ENCODE measurements at regions not wholly inside any gene's neighbourhood (a gene's known extent, or its start where the extent isn't known, plus 50 kb on each side); places are given as distances from the start of the nearest gene placed in this dataset.
A peak's percentile ranks its signal among the peaks of the same experiment; 100 is the strongest.

DNA sequence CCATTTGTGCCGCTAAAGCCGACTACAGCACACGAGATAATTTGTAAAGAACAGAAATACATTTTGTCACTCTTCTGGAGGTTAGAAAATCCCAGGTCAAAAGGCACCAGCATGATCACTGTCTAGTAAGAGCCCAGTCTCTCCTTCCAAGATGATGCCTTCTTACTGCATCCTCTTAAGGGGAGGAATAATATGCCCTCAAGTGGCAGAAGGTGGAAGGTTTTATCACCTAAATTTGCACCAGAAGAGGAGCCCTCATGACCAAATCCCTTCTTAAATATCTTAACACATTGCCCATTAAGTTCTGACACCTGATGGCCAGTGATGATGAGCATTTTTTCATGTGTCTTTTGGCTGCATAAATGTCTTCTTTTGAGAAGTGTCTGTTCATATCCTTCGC is 326.7 kb upstream of the RGS18 start:
- peak in 1 of 3 experiments; percentile 7 for DNase-seq

DNA sequence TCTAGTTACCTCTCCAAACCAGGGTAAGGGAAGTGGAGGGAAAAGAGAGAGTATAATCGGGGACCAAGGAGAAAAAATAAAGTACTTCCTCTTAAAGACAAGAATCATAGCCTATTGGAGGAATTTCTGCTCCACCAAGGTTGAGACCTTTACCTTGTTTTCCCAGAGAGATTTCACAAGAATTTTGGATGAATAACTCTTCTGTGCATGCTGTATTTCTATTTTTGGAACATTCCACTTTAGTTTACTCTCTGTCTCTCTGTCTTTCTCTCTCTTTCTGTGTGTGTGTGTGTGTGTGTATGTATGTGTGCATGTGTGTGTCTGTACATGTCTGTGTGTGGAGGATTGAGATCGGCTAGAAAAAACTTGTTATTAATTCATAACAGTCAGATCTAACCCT is 318.4 kb upstream of the RGS18 start:
- DNase-seq, result no peak

DNA sequence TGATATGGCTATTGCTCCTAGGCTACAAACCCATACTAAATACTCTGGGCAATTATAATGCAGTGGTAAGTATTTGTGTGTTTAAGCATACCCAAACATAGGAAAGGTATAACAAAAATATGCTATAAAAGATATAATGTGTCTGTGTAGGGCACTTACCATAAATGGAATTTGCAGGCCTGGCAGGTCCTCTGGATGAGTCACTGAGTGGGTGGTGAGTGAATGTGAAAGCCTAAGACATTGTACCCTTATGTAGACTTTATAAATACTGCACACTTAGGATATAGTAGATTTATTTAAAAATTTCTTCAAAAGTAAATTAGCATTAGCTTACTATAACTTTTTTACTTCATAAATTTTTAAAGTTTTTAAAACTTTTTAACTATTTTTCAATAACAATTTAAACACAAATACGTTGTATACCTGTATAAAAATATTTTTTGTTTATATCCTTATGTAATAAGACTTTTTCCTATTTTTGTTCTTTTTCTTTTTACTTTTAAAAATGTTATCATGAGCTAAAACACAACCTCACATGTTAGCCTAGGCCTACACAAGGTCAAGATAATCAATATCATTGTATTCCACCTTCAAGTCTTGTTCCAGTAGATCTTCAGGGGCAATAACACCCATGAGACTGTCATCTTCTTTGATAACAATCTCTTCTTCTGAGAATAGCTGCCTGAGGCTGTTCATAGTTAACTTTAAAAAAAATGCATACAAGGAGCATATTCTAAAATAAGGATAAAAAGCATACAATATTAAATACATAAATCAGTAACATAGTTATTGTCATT is 306.3 kb upstream of the RGS18 start:
- DNase-seq, result no peak

DNA sequence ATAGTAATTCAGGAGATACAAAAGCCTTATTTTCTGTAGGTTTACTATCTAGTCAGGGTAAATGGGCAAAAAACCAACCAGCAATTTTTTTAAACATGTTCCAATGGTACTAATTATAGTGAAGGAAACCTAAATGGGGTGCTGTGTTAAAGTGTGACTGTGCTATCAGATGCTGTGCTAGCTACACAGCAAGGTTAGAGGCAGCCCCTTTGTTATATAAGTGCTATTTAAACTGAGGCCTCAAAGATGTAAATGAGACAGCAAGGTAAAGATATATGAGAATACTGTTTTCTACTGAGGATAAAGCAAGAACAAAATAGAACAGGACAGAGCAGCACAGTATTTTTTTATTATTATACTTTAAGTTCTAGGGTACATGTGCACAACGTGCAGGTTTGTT is 305.4 kb upstream of the RGS18 start:
- DNase-seq, result no peak

DNA sequence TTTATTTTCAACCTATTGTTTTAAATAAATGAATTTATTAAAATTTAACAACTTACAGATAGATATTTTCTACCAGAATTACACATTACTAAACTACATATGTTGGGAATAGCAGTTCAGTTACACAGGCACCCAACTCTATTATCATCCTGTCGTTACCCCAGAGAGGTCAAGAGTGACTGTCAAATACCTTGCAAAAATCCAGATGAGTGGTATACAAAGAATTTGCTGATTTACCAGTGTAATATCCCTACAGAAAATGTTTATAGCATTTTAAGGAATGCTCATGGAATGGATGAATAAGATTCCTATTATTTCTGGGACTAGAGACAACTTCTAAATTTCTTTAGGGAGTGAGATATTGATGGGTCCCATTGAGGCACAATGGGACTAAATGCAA is 300.7 kb upstream of the RGS18 start:
- DNase-seq, result no peak

DNA sequence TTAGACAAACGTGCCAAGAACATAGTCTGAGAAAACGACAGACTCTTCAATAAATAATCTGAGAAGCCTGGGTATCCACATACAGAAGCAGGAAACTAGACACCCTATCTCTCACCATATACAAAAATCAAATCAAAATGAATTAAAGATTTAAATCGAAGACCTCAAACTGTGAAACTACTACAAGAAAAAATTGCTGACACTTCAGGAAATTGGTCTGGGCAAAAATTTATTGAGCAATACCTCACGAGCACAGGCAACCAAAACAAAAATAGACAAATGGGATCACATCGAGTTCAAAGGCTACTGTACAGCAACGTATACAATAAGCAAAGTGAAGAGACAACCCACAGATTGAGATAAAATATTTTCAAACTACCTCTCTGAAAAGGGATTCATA is 292.8 kb upstream of the RGS18 start:
- no peak for DNase-seq

DNA sequence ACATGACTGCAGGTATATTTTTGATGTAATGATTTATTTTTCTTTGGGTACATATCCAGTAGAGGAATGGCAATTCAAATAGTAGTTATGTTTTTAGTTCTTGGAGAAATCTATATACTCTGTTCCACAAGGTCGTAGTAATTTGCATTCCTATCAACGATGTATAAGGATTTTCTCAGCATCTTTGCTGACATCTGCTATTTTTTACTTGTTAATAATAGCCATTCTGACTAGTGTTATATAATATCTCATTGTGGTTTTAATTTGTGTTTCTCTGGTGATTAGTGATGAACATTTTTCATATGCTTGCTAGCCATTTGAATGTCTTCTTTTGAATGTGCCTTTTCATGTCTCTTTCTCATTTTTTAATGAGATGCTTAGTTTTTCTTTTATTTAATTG is 292.1 kb upstream of the RGS18 start:
- no peak for DNase-seq

DNA sequence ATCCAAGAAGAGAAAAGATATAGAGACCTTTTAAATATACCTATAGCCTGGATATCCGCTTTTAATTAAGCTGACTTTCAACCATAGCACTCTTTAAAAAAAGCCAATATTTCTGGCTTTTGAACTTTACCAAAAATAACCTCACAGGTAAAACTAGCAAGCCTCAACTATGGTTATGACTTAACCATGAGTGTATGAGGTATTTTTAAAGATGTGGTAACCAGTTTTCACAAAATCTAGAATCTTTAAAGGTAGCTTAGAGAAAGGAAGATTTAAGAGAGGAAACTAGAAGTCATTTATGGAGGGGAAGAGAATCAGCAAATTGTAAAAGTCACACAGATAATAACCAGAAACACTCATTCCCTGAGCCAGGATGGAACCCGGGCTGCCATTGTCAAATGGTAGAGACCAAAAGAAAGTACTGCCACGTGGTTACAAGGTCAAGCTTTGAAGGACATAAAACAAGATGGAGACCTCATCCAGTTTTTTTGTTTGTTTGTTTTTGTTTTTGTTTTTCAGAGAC is 288.4 kb upstream of the RGS18 start:
- DNase-seq, result no peak

DNA sequence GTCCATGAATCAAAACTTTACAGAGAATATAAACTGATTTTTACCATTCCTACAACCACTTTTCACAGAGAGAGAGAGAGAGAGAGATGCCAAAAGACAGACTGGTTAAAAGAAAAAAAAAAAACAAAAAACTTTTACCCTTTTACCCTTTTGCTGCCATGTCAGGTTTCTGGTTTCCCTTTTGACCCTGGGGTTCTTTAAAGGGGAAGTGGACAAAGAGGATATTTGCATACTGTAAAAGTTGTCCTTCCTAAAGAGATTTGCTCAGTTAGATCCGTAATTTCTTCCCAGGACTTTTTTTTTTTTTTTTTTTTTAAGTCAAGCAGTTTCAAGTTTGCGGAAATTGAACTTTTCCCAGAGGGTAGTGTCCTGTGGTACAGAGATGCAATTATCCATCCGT is 287.8 kb upstream of the RGS18 start:
- DNase-seq, result no peak

DNA sequence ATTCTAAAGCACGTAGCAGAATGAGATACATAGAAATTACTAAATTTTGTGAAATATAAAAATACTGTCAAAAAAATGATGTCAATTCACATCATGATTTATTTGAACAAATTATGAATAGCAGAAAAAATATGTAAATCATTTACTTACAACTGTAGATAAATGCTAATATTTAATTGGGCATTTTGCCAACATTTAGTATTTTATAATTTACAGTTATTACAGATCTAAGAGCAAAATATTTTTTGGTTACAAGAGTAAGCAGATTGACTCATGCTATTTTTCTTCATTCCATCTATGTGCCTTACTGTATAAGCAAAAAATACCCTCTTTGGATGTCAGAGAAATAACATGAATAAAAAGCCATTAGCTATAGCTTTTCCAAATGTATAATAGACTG is 282.3 kb upstream of the RGS18 start:
- DNase-seq, result no peak

DNA sequence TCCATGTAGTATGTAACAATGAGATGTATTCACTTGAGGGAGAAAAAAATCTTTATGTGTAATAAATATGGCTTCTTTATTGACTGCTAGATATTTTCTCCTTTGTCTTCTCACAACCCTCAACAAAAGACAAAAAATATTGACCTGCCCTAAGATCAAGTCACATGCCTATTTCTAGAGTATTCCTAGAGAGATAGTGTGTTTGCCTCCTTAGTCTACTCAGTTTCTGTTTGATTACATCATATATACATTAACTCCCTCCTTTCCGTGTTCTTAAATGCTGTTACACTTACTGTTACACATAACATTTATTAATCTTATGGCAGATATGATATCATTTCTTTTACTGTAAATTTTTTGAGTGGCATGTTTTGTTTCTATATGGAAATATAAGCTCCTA is 281.6 kb upstream of the RGS18 start:
- DNase-seq, result peak in 1 of 3 experiments; percentile 77

DNA sequence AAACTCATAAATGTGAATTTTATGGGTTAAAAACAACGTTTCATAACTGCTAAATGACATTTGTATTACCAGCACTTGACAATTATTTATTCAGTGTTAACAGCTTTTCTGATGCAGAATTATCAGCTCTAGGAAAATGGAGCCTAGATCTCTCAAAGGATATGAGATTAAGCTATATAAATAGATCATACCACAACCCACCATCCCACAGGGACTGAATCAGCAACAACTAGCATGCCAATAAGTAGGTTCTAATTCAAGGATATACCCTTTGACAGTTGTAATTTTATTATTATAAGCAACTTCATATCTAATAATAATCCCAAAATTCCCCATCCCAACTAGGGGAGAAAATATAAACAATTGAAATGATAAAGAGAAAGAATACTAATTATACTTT is 275.4 kb upstream of the RGS18 start:
- DNase-seq, result no peak

DNA sequence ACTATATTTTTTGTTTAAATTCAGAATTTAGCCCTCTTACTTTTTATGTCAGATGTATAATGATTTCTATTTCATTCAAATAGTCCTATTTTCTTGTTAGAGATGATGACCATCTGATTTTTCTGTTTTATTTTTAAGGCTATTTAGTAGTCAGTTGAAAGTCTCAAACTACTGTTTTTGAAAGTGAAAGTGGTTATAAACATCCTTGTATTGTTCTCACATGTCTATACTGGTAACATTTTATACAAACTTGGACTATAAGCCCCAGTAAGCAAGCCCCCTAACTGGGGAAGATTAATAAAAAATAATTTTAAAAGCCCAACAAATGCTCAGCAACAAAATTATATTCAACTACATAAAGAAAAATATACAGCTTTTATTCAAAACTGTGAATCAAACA is 271.3 kb upstream of the RGS18 start:
- DNase-seq, result no peak

DNA sequence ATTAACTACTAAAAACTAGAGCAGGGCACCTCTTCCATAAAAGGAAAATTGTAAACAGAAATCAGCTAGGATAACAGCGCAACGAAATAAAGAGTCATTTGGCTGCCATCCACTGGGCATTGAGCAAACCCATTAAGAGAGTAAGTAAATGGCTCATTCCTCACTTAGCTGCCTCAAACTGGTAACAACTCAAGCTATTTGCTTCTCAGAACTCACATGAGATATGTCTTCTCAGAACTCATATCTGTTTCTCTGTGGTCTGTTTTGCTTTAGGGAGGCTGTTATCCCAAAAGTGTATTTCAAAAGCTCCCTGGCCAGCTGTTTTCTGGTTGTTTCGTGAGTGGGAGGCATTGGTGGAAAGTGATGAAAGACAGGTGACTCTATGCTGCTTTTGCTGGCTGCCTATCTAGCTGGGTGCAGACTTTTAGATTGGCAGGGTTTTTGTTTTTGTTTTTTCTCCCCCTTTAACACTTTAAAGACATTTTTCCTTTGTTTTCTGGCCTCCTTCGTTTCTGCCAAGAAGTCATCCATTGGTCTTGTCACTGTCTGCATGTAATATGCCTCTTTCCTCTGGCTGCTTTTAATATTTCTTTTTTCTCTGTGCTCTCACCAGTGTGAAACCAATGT is 269.2 kb upstream of the RGS18 start:
- peak in 1 of 3 experiments; percentile 29 for DNase-seq

DNA sequence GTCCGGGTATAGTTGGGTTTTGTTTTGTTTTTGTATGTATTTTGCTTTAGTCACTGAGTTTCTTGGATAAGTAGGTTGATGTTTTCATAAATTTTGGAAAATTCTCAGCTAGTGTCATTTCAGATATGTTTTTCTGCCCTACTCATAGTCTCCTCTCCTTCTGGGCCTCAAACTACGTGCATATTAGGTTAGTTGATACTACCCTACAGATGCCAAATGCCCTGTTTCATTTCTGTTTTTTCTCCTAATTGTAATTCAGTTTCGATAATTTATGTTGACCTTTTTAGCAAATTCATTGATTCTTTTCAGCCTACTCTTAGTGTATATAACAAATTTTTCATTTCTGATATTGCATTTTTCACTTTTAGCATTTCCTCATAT is 268.6 kb upstream of the RGS18 start:
- no peak for DNase-seq

DNA sequence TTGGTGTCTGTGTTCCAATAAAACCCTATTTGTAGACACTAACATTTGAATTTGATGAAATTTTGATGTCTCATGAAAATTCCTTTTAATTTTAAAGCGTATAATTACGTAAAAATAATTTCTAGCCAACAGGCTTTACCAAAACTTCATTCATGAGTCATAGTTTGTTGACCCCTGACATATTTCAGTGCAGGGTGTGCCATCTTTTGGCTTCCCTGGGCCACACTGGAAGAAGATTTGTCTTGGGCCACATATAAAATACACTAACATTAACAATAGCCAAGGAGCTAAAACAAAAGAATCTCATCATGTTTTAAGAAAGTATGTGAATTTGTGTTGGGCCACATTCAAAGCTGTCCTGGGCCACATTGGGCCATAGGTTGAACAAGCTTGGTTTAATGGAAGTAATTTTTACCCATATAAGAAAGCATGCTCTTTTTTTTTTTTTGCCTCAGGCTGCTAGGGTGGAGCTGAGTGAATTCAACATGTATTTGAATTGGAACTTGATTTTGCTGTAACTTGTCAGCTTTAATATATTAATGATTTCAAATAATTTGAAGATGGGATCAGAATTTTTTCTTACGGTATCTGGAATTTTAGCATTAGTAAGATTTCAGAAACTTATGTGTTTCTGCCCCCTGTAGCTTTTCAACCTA is 267.7 kb upstream of the RGS18 start:
- no peak for DNase-seq

DNA sequence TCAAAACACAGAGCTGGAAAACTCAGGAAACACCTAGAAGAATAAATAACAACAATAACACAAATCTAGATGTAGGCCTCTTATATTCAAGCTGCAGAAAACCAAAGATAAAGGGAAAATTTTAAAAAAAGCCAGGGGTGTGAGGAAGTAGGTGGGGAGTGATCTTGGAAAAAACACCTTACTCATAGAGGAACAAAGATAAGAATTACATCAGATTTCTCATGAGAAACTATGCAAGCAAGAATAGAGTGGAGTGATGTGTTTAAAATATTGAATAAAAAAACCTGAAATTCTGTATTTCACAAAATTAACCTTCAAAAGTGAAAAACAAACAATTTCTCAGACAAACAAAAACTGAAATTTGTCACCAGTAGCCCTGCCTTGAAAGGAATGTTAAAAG is 265.5 kb upstream of the RGS18 start:
- no peak for DNase-seq

DNA sequence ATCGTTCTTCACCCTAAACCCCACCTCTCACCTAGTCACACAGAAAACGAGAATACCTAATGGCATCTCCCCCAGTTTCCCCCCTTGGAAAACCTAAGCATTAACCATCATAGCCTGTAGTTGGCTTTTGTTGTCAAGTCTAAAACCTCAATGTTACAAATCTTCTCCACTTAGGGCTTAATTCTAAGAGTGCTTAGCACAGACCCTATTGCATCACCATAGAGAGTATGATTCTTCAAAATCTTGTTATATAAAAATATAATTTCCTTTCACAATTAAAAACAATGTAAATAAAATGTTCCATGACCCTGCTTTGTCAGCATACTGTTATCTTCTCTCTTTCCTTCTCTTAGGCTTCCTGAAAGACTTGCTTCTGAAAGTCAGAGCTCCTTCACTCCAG is 263.2 kb upstream of the RGS18 start:
- no peak for DNase-seq

DNA sequence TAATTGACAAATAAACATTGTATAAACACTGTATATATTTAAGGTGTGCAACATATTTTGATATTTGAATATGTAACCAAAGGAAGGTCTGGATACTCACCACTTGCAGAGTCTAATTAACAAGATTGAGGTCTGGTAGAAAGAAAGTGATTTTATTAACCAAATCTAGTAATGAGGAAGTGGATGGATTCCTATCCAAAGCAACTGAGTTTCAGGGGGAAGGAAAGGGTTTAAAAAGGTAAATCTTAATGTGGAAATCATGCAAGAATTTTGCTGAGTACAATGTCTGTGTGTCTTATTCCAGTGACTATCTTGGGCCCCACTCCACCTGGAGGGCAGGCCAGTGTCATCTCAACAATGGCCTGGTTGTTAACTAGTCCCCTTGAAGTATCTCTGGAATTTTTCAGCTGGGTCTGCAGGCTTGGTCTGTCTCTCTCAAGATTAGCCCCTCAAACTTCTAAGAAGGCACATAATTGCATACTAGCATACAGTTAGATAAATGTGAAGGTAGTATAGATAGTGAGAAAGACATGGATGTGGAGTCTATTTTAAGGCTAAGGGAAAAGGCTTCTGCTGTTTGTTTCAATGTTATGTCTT is 262.7 kb upstream of the RGS18 start:
- no peak for DNase-seq

DNA sequence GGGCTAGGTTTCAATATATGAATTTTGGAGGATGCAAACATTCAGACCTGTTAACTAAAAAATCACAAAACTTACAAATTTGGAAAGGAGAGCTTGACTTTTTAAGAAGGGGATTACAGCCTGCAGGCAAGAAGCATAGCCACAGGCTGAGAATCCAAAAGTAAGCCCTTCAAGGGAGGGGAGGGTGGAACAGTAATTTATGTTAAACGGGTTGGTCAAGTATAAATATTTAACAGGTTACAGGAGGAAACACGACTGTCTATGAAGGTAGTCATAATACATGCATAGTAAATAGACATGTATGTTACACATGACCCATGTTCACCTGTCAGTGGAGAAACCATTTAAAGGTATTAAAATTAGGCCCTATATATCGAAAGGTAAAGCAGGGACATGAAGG is 261.1 kb upstream of the RGS18 start:
- DNase-seq, result no peak

DNA sequence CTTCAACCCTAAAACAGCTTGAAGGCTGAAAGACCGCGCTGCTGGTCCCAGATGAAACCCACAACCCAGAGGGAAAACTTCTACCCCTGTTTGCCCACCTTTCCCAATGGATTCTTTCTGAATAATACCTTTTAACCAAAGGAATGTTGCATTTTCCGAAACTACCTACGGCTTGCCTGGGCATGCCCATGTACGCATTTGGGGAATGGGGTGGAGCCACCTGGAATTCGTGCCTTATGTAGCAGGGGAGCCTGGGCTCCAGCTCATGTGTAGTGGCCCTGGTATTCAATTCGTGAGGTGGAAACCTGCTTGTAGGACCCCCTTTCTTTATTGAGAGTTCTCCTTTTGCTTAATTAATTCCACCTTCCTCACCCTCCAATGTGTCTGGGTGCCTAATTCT is 256.6 kb upstream of the RGS18 start:
- no peak for DNase-seq

DNA sequence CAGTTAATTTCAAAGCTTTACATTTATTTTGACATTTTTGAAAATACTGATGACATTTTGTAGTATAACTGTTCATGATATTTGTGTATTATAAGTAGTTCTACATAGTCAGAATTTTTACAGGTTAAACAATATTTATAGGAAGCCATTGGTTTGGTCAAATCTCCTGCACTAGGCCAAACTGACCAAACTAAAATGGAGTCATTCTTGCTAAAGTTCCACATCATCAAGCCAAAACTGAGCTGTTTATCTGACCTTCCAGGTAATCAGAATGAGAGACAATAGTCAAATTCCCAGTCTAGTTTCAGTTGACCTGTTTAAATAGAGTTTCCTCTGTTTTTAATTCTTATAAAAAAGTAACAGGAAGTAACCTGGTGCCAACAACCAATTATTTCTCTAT is 253.3 kb upstream of the RGS18 start:
- no peak for DNase-seq

DNA sequence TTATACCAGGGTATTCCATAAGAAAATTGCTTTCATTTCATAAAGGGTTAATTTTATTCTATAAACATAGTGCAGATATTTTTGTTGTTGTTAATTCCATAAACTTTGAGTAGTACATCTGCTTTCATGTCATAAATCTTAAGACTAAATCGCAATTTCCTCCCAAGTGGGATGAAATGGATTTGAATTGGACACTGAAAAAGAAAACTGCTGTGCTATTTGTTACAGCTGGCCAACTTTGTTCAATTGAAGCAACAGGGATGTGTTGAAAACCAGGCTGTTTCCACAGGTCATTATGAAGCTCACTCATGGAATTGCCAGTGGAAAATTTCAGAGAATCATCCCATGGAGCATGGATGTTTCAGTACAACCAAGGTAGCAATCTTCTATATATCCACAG is 252.5 kb upstream of the RGS18 start:
- no peak for DNase-seq

DNA sequence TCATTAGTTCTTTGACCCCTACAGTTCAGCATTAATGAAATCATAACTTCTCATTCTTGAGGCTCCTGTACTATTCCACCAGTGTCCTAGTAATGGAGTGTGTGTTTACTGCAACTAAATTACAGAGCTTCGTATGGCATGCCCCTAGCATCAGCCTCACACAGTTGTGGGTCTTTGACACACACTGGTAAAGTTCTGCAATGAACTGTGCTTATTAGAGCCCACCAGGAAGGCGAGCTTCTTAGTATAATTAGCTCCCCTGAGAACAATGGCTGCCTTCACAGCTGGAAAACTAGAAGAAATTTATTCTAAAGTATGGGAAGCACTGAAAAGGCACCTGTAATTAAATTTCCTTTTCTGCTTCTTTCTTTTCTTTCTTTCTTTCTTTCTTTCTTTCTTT is 251.1 kb upstream of the RGS18 start:
- DNase-seq, result no peak

Data from NCI-H1417 (cell line).